A549 (cell line): ENCODE measurements at regions not wholly inside any gene's neighbourhood (a gene's known extent, or its start where the extent isn't known, plus 50 kb on each side); places are given as distances from the start of the nearest gene placed in this dataset.

Experiments
- ATAC-seq, 2 experiments: fragments of 200-7000 bp in 1 of 2; fragments of >200 bp in 1 of 2; cut with Nextera tagmentation in 1 of 2; cut with Tn5 transposase in 1 of 2; 3 replicates each; pipeline versions ENCODE4 v1.8.0 to v1.9.1; 2018 to 2020; ENCODE audit warnings: mild to moderate bottlenecking in 1 of 2, moderate library complexity in 1 of 2
- CTCF ChIA-PET: fragments of 300-600 bp; sonication (Branson Sonifier 250); formaldehyde crosslinking; extraction: SDS; loops from one replicate; lab custom pipeline; 2021; ENCODE audit warnings: antibody characterized with exemption, inconsistent platforms; lab: Yijun Ruan, JAX
- POLR2A ChIA-PET: fragments of 350-600 bp; formaldehyde crosslinking; extraction: SDS; loops from one replicate; lab custom pipeline; 2021; ENCODE audit warnings: antibody characterized with exemption, inconsistent platforms; lab: Yijun Ruan, JAX
- DNase-seq, 2 experiments: peaks; one replicate each; pipeline versions ENCODE4 v3.0.0 to v3.0.0-alpha.2; 2011 to 2016; ENCODE audit warnings: low read depth in 1 of 2, low spot score in 1 of 2
- FAIRE-seq: peaks from 2 replicates; lab custom pipeline; 2011; peaks lifted over from hg19 to GRCh38; lab: Jason Lieb, UNC
- H3K27ac ChIP-seq, 2 experiments: fragments of >200 bp; sonication (Bioruptor Twin); formaldehyde crosslinking; 3 replicates each; pipeline ENCODE4 v1.5.1; 2016 to 2017
- H3K4me1 ChIP-seq: fragments of >200 bp; sonication (Bioruptor Twin); formaldehyde crosslinking; 3 replicates; pipeline ENCODE4 v1.6.1; 2016
- H3K4me2 ChIP-seq: fragments of >200 bp; sonication (Bioruptor Twin); formaldehyde crosslinking; 3 replicates; pipeline ENCODE4 v1.6.1; 2016
- H3K4me3 ChIP-seq: fragments of >200 bp; sonication (Bioruptor Twin); formaldehyde crosslinking; 3 replicates; pipeline ENCODE4 v1.5.1; 2016
- H3K9me3 ChIP-seq: fragments of >200 bp; sonication (Bioruptor Twin); formaldehyde crosslinking; 3 replicates; pipeline ENCODE4 v1.6.1; 2016
- CBX2 ChIP-seq: fragments of 200-600 bp; sonication (generic); IDR thresholded peaks from 2 replicates; pipeline ENCODE4 v1.6.1; 2016; ENCODE audit warnings: low read depth, mild to moderate bottlenecking, borderline replicate concordance
- CBX8 ChIP-seq: fragments of 200-600 bp; sonication (generic); IDR thresholded peaks from 2 replicates; pipeline ENCODE4 v1.6.1; 2016
- CEBPB ChIP-seq, 2 experiments: fragments of >200 bp in 1 of 2; sonication (Bioruptor Twin) in 1 of 2; formaldehyde crosslinking in 1 of 2; IDR thresholded peaks; 2 replicates each; pipeline ENCODE4 v1.6.1; 2012 to 2016
- CTCF ChIP-seq: fragments of >200 bp; sonication (Bioruptor Twin); formaldehyde crosslinking; IDR thresholded peaks from 3 replicates; pipeline ENCODE4 v1.5.1; 2016
- EHMT2 ChIP-seq: fragments of 200-600 bp; sonication (generic); IDR thresholded peaks from 2 replicates; pipeline ENCODE4 v1.6.1; 2016; ENCODE audit warnings: antibody characterized with exemption, low read depth, mild to moderate bottlenecking, moderate library complexity
- EP300 ChIP-seq, 2 experiments: fragments of >200 bp; sonication (Bioruptor Twin); formaldehyde crosslinking; IDR thresholded peaks; 2 replicates in 1 of 2; 3 replicates in 1 of 2; pipeline ENCODE4 v1.6.1; 2016 to 2017
- FOSB ChIP-seq: fragments of 250-450 bp; sonication (Bioruptor Pico); IDR thresholded peaks from 2 replicates; pipeline ENCODE4 v1.5.0; 2020; ENCODE audit warnings: mild to moderate bottlenecking, moderate library complexity
- FOSL2 ChIP-seq, 2 experiments: fragments of 450-650 bp in 1 of 2; fragments of >200 bp in 1 of 2; sonication (Bioruptor Twin) in 1 of 2; formaldehyde crosslinking; IDR thresholded peaks; 2 replicates each; pipeline versions ENCODE4 v1.5.0 to v1.6.1; 2016 to 2020; ENCODE audit warnings: mild to moderate bottlenecking in 1 of 2, moderate library complexity in 1 of 2
- FOXS1 ChIP-seq: fragments of 250-450 bp; sonication (Bioruptor Pico); IDR thresholded peaks from 2 replicates; pipeline ENCODE4 v1.5.0; 2020; ENCODE audit warnings: mild to moderate bottlenecking, moderate library complexity
- HMGXB4 ChIP-seq: fragments of 250-450 bp; sonication (Bioruptor Pico); IDR thresholded peaks from 2 replicates; pipeline ENCODE4 v1.5.0; 2021; ENCODE audit warnings: mild to moderate bottlenecking, moderate library complexity, borderline replicate concordance
- JUN ChIP-seq, 2 experiments: fragments of >200 bp; sonication (Bioruptor Twin); formaldehyde crosslinking; IDR thresholded peaks; 2 replicates in 1 of 2; 3 replicates in 1 of 2; pipeline ENCODE4 v1.6.1; 2016 to 2017
- KDM1A ChIP-seq: fragments of 200-600 bp; sonication (generic); IDR thresholded peaks from 2 replicates; pipeline ENCODE4 v1.6.1; 2016; ENCODE audit warnings: low read depth, mild to moderate bottlenecking
- KDM5A ChIP-seq: fragments of 200-600 bp; sonication (generic); IDR thresholded peaks from 2 replicates; pipeline ENCODE4 v1.6.1; 2016; ENCODE audit warnings: antibody characterized with exemption, mild to moderate bottlenecking
- MAFK ChIP-seq: fragments of 450-650 bp; IDR thresholded peaks from 2 replicates; pipeline ENCODE4 v1.6.1; 2014; ENCODE audit not compliant: partially characterized antibody
- MAZ ChIP-seq: fragments of 150-350 bp; IDR thresholded peaks from 2 replicates; pipeline ENCODE4 v1.6.1; 2014; ENCODE audit warnings: antibody characterized with exemption, low read depth, low read length, borderline replicate concordance
- MYC ChIP-seq: IDR thresholded peaks from 2 replicates; pipeline ENCODE4 v1.6.1; 2012; ENCODE audit warnings: mild to moderate bottlenecking, inconsistent platforms, low read length, improper control_type of control experiment, borderline replicate concordance
- POLR2AphosphoS2 ChIP-seq: conservative IDR thresholded peaks from 2 replicates; pipeline ENCODE4 v1.6.1; 2012; ENCODE audit warnings: low read length, improper control_type of control experiment, inconsistent platforms
- RCOR1 ChIP-seq: fragments of 150-350 bp; IDR thresholded peaks from 2 replicates; pipeline ENCODE4 v1.6.1; 2014; ENCODE audit warnings: antibody characterized with exemption, low read length, low read depth
- RFX5 ChIP-seq: fragments of 450-650 bp; IDR thresholded peaks from 2 replicates; pipeline ENCODE4 v1.7.1; 2014; ENCODE audit warnings: antibody characterized with exemption, mild to moderate bottlenecking, moderate library complexity
- SMC3 ChIP-seq: fragments of >200 bp; sonication (Bioruptor Twin); formaldehyde crosslinking; IDR thresholded peaks from 3 replicates; pipeline ENCODE4 v1.6.1; 2018; ENCODE audit warnings: inconsistent platforms
- TFCP2L1 ChIP-seq: fragments of 250-450 bp; sonication (Bioruptor Pico); IDR thresholded peaks from 2 replicates; pipeline ENCODE4 v1.5.0; 2021; ENCODE audit warnings: mild to moderate bottlenecking
- ZFP36 ChIP-seq: fragments of 450-650 bp; IDR thresholded peaks from 2 replicates; pipeline ENCODE4 v1.6.1; 2014; ENCODE audit warnings: borderline replicate concordance; ENCODE audit not compliant: partially characterized antibody
- ZNF302 ChIP-seq: fragments of 250-450 bp; sonication (Bioruptor Pico); IDR thresholded peaks from 2 replicates; pipeline ENCODE4 v1.9.0; 2021; ENCODE audit warnings: inconsistent platforms, mild to moderate bottlenecking, moderate library complexity
- WGBS: methylation state at CpG from one replicate; pipeline ENCODE4 v1.1.6; 2017; ENCODE audit errors: missing lambda C conversion rate; 5-methylcytosine and 5-hydroxymethylcytosine counted together
- TF ChIP-seq, protein P1 (sequence below): fragments of >200 bp; sonication (Bioruptor Twin); formaldehyde crosslinking; IDR thresholded peaks from 2 replicates; pipeline ENCODE4 v1.6.1; 2016

DNA sequence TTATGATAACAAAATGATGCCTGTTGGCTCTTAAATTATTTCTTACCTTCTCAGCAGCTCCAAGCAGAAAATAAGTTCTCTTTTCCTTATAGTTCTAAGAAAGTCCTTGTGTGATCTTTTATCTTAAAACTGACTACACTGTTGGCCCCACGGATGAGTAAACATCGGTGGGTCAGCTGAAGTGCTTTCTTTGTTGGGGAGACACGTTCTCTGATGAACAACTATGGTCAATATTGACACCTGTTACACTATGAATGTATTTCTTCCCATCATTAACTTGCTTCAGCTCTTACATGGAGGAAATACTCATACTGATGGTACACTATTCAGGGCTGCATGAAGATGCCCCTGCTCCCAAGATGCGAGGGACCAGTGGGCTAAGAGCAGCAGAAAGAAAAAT is 110.8 kb upstream of the EEA1 start:
- no peak overlapping the region for H3K27ac ChIP-seq
- FAIRE-seq (no peak), DNase-seq (no peak), ATAC-seq (no peak)
- ChIA-PET POLR2A (no interaction called here), CTCF (interaction anchor here (1.4 to 2.4 kb wide), 2 partner anchors 9 to 53 kb away, joined by 3 to 7 read pairs; no protein-coding TSS in a partner anchor)
- 37% methylated on average over 4 of the region's 4 CpGs for WGBS
- H3K4me2 ChIP-seq = no peak overlapping the region
- no peaks in the 10 kb centered on the region for H3K9me3 ChIP-seq
- no peak overlapping the region for H3K4me3 ChIP-seq
- no peaks in the 10 kb centered on the region for H3K4me1 ChIP-seq
- TF ChIP-seq KDM1A (no peak), CBX8 (no peak), MYC (no peak), ZNF302 (CRISPR knock-in tag) (no peak), RFX5 (no peak), RCOR1 (no peak), FOSB (no peak), CEBPB (IDR thresholded peaks at IDR 0.05) (no peak), FOXS1 (no peak), EHMT2 (no peak), POLR2AphosphoS2 (no peak), HMGXB4 (no peak), EP300 (IDR thresholded peaks at IDR 0.05) (no peak), ZFP36 (no peak), MAFK (no peak)
- TF ChIP-seq, protein P1, sequence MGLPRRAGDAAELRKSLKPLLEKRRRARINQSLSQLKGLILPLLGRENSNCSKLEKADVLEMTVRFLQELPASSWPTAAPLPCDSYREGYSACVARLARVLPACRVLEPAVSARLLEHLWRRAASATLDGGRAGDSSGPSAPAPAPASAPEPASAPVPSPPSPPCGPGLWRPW = no peak

- H3K4me2 ChIP-seq = no peak overlapping the region
- H3K27ac ChIP-seq = no peak overlapping the region
- ATAC-seq (no peak), DNase-seq (no peak), FAIRE-seq (no peak)
- no peaks in the 10 kb centered on the region for H3K9me3 ChIP-seq
- H3K4me3 ChIP-seq = no peak overlapping the region
- WGBS = 49% methylated on average over 3 of the region's 3 CpGs
- POLR2A ChIA-PET = no interaction called here
- TF ChIP-seq FOSL2 (IDR thresholded peaks at IDR 0.05) (no peak), FOSL2 (CRISPR knock-in tag; IDR thresholded peaks at IDR 0.05) (no peak), JUN (IDR thresholded peaks at IDR 0.05) (no peak), CBX2 (no peak), KDM5A (no peak), RCOR1 (no peak), TFCP2L1 (CRISPR knock-in tag) (no peak), CTCF (no peak), MAZ (no peak), MYC (no peak), SMC3 (no peak)
- TF ChIP-seq, protein P1 = no peak
- no peaks in the 10 kb centered on the region for H3K4me1 ChIP-seq
- CTCF ChIA-PET = interaction anchor here (0.6 to 2.4 kb wide), 4 partner anchors 10 to 1527 kb away, joined by 3 to 7 read pairs (median 4); no protein-coding TSS in a partner anchor
These were observed 111.3 kb upstream of the EEA1 start for GRCh38 chr12:93040367-93040766.
